A673 (cell line): ENCODE measurements at regions not wholly inside any gene's neighbourhood (a gene's known extent, or its start where the extent isn't known, plus 50 kb on each side); places are given as distances from the start of the nearest gene placed in this dataset.

Experiments
- BruUV-seq: library from RNA; stranded (reverse); fragments of 400-500 nt; replicated peaks from 2 replicates; lab custom pipeline; 2021; lab: Mats Ljungman, UMichigan
- CTCF ChIA-PET: fragments of 300-600 bp; sonication (Branson Sonifier 250); formaldehyde crosslinking; loops from one replicate; lab custom pipeline; 2022; ENCODE audit warnings: antibody characterized with exemption; lab: Charles Lee
- POLR2A ChIA-PET: fragments of 300-600 bp; sonication (Branson Sonifier 250); formaldehyde crosslinking; loops from one replicate; lab custom pipeline; 2022; ENCODE audit warnings: antibody characterized with exemption; ENCODE audit not compliant: low non-redundant PET; lab: Charles Lee
- DNase-seq: peaks from one replicate; pipeline ENCODE4 v3.0.0-alpha.2; 2015; ENCODE audit warnings: low spot score
- H3K27ac ChIP-seq: fragments of 200-600 bp; sonication (generic); 2 replicates; pipeline ENCODE4 v1.5.1; 2016; ENCODE audit warnings: mixed run types, low read depth, mild to moderate bottlenecking, mixed read lengths, antibody characterized with exemption, low read length; ENCODE audit not compliant: poor library complexity, severe bottlenecking
- H3K27me3 ChIP-seq: fragments of 200-600 bp; sonication (generic); replicated peaks from 2 replicates; pipeline ENCODE4 v1.6.1; 2017; ENCODE audit warnings: mixed run types, low read depth, mild to moderate bottlenecking, mixed read lengths, antibody characterized with exemption, low read length; ENCODE audit not compliant: insufficient read depth, poor library complexity
- H3K36me3 ChIP-seq: fragments of 200-600 bp; sonication (generic); 2 replicates; pipeline ENCODE4 v1.6.1; 2016; ENCODE audit warnings: mixed run types, mild to moderate bottlenecking, mixed read lengths, antibody characterized with exemption, low read length; ENCODE audit not compliant: insufficient read depth, poor library complexity, severe bottlenecking
- H3K4me1 ChIP-seq: fragments of 200-600 bp; sonication (generic); 2 replicates; pipeline ENCODE4 v1.6.1; 2017; ENCODE audit warnings: mixed run types, mild to moderate bottlenecking, mixed read lengths, antibody characterized with exemption, low read length; ENCODE audit not compliant: insufficient read depth, poor library complexity, severe bottlenecking
- H3K4me3 ChIP-seq: fragments of 200-600 bp; sonication (generic); 2 replicates; pipeline ENCODE4 v1.5.1; 2016; ENCODE audit warnings: low read depth, mixed run types, mild to moderate bottlenecking, mixed read lengths, low read length; ENCODE audit not compliant: poor library complexity, severe bottlenecking
- H3K9me3 ChIP-seq: fragments of 200-600 bp; sonication (generic); 2 replicates; pipeline ENCODE4 v1.6.1; 2016; ENCODE audit warnings: mixed run types, low read depth, mild to moderate bottlenecking, mixed read lengths, antibody characterized with exemption, low read length; ENCODE audit not compliant: poor library complexity, severe bottlenecking
- CTCF ChIP-seq: fragments of 300-800, 200-600 bp; sonication (generic); conservative IDR thresholded peaks from 2 replicates; pipeline ENCODE4 v1.5.1; 2017; ENCODE audit warnings: low read depth, mild to moderate bottlenecking, antibody characterized with exemption, low read length, moderate library complexity, mixed read lengths
- EZH2 ChIP-seq: fragments of 200-600 bp; sonication (generic); IDR thresholded peaks from 2 replicates; pipeline ENCODE4 v1.6.1; 2017; ENCODE audit warnings: borderline replicate concordance, low read depth, mild to moderate bottlenecking, mixed read lengths, antibody characterized with exemption, low read length; ENCODE audit not compliant: poor library complexity, severe bottlenecking
- intact Hi-C: fragments of 100-400 bp; cut with micrococcal nuclease; formaldehyde crosslinking; loops from one replicate; pipeline ENCODE4 v1.10.0; 2022; ENCODE audit not compliant: unreplicated experiment

- no peak for TF ChIP-seq CTCF
- no peak for TF ChIP-seq EZH2
- ChIA-PET POLR2A (no interaction called here), CTCF (no interaction called here)
Observed at GRCh38 chr10:59595593-59595992, 114.1 kb downstream of the SLC16A9 start.

GRCh38 chr10:59593768-59594167, 115.9 kb downstream of the SLC16A9 start:
- TF ChIP-seq EZH2 (no peak), CTCF (no peak)
- DNase-seq: no peak
- POLR2A ChIA-PET: no interaction called here
- no TSS peak for BruUV-seq
- Histone ChIP-seq H3K4me3 (no peak overlapping the region), H3K27ac (no peak overlapping the region), H3K9me3 (no peaks in the 10 kb centered on the region), H3K36me3 (no peaks in the 10 kb centered on the region), H3K4me1 (no peaks in the 10 kb centered on the region), H3K27me3 (no peaks in the 10 kb centered on the region)
- CTCF ChIA-PET: no interaction called here
- intact Hi-C loops: no loop called here

More at GRCh38 chr10:59595593-59595992, 114.1 kb downstream of the SLC16A9 start:
- DNase-seq: no peak
- BruUV-seq: no TSS peak
- no peak overlapping the region for H3K27ac ChIP-seq
- no peak overlapping the region for H3K4me3 ChIP-seq
- no peaks in the 10 kb centered on the region for H3K36me3 ChIP-seq
- H3K9me3 ChIP-seq: no peaks in the 10 kb centered on the region
- intact Hi-C loops: no loop called here
- H3K27me3 ChIP-seq: no peaks in the 10 kb centered on the region
- H3K4me1 ChIP-seq: peaks cover 2% of the 10 kb centered on the region

GRCh38 chr10:59589796-59590195, 119.9 kb downstream of the SLC16A9 start:
- Histone ChIP-seq H3K4me1 (no peaks in the 10 kb centered on the region), H3K27me3 (no peaks in the 10 kb centered on the region), H3K27ac (no peak overlapping the region), H3K9me3 (no peaks in the 10 kb centered on the region), H3K36me3 (no peaks in the 10 kb centered on the region), H3K4me3 (no peak overlapping the region)
- intact Hi-C loops: loop anchor here (10.0 kb wide), 1 partner anchor 225 kb away; the partner anchor contains the start of gene FAM13C
- TF ChIP-seq CTCF (no peak), EZH2 (no peak)
- DNase-seq: no peak
- no TSS peak for BruUV-seq
- ChIA-PET CTCF (no interaction called here), POLR2A (no interaction called here)
